K562 (cell line): ENCODE measurements at regions not wholly inside any gene's neighbourhood (a gene's known extent, or its start where the extent isn't known, plus 50 kb on each side); places are given as distances from the start of the nearest gene placed in this dataset.

Experiments
- ATAC-seq: fragments of 200-7000 bp; cut with Tn5 transposase; 3 replicates; pipeline ENCODE4 v1.9.1; 2020; ENCODE audit warnings: moderate library complexity
- BruUV-seq: library from RNA; stranded (reverse); fragments of 400-500 nt; replicated peaks from 2 replicates; lab custom pipeline; 2021; lab: Mats Ljungman, UMichigan
- CTCF ChIA-PET: fragments of 300-600 bp; formaldehyde crosslinking; extraction: SDS; loops from one replicate; lab custom pipeline; 2021; ENCODE audit warnings: low intra/inter-chr PET ratio; lab: Yijun Ruan, JAX
- POLR2A ChIA-PET: fragments of 300-600, 350-650 bp; sonication (Branson Sonifier 250); formaldehyde crosslinking; extraction: SDS; loops from one replicate; lab custom pipeline; 2021; ENCODE audit warnings: antibody characterized with exemption, inconsistent platforms; lab: Yijun Ruan, JAX
- DNase-seq, 4 experiments: peaks; one replicate each; pipeline versions ENCODE4 v3.0.0 to v3.0.0-alpha.2; 2011 to 2018; ENCODE audit warnings: low spot score in 3 of 4, mixed read lengths in 3 of 4; ENCODE audit errors: extremely low read depth in 1 of 4
- FAIRE-seq: peaks from 2 replicates; lab custom pipeline; 2011; peaks lifted over from hg19 to GRCh38; lab: Jason Lieb, UNC
- H2AFZ ChIP-seq: 2 replicates; pipeline ENCODE4 v1.6.0; 2011; ENCODE audit warnings: low read depth, low read length, control low read depth, inconsistent platforms
- H3K27ac ChIP-seq: fragments of 200-600 bp; 3 replicates; pipeline ENCODE4 v1.8.0; 2011; ENCODE audit warnings: low read depth, mild to moderate bottlenecking, control low read depth, inconsistent platforms, low read length, moderate library complexity, mixed read lengths; ENCODE audit errors: extremely low read depth
- H3K27me3 ChIP-seq, 2 experiments: fragments of 300-600 bp in 1 of 2; 2 replicates in 1 of 2; 3 replicates in 1 of 2; pipeline versions ENCODE4 v1.6.0 to v1.8.0; 2011; ENCODE audit warnings: inconsistent platforms in 2 of 2, low read length in 2 of 2, mild to moderate bottlenecking in 1 of 2, mixed read lengths in 1 of 2, moderate library complexity in 1 of 2; ENCODE audit not compliant: control insufficient read depth in 2 of 2, insufficient read depth in 2 of 2
- H3K36me3 ChIP-seq: fragments of 300-600 bp; 3 replicates; pipeline ENCODE4 v1.8.0; 2011; ENCODE audit warnings: mild to moderate bottlenecking, low read length, inconsistent platforms; ENCODE audit not compliant: control insufficient read depth, insufficient read depth
- H3K4me1 ChIP-seq, 2 experiments: fragments of 200-600 bp in 1 of 2; replicated peaks in 1 of 2; 2 replicates in 1 of 2; 3 replicates in 1 of 2; pipeline versions ENCODE4 v1.5.1 to v1.8.0; 2011; ENCODE audit warnings: inconsistent platforms in 2 of 2, low read length in 2 of 2, mild to moderate bottlenecking in 1 of 2, mixed read lengths in 1 of 2, moderate library complexity in 1 of 2; ENCODE audit not compliant: control insufficient read depth in 2 of 2, insufficient read depth in 2 of 2
- H3K4me2 ChIP-seq: 2 replicates; pipeline ENCODE4 v1.6.1; 2011; ENCODE audit warnings: low read length, control low read depth, inconsistent platforms, mixed read lengths; ENCODE audit not compliant: insufficient read depth
- H3K4me3 ChIP-seq: fragments of 200-600 bp; sonication (generic), shearing (Covaris generic); 2 replicates; pipeline ENCODE4 v1.5.1; 2016; ENCODE audit warnings: control low read depth, inconsistent platforms
- H3K79me2 ChIP-seq: fragments of 200-600 bp; 3 replicates; pipeline ENCODE4 v1.8.0; 2011; ENCODE audit warnings: low read length, inconsistent platforms; ENCODE audit not compliant: control insufficient read depth, insufficient read depth
- H3K9ac ChIP-seq, 2 experiments: 2 replicates each; pipeline versions ENCODE4 v1.6.0 to v1.6.1; 2011; ENCODE audit warnings: low read depth in 2 of 2, low read length in 2 of 2, control low read depth in 1 of 2, inconsistent platforms in 1 of 2, mild to moderate bottlenecking in 1 of 2, mixed read lengths in 1 of 2; ENCODE audit not compliant: insufficient read depth in 1 of 2
- H3K9me1 ChIP-seq: one replicate; pipeline ENCODE4 v1.6.0; 2011; ENCODE audit warnings: inconsistent platforms, mild to moderate bottlenecking, low read length, moderate library complexity; ENCODE audit not compliant: control insufficient read depth, insufficient read depth
- H3K9me3 ChIP-seq: replicated peaks from 2 replicates; pipeline ENCODE4 v1.5.1; 2011; ENCODE audit warnings: low read depth, low read length, inconsistent platforms; ENCODE audit not compliant: control insufficient read depth, insufficient read depth
- H4K20me1 ChIP-seq: replicated peaks from 2 replicates; pipeline ENCODE4 v1.6.1; 2011; ENCODE audit warnings: low read length, inconsistent platforms, mixed read lengths; ENCODE audit not compliant: control insufficient read depth, insufficient read depth
- CTBP1 ChIP-seq: fragments of 450-650 bp; IDR thresholded peaks from 2 replicates; pipeline ENCODE4 v1.6.1; 2016; ENCODE audit warnings: borderline replicate concordance
- GTF2A2 ChIP-seq: IDR thresholded peaks from 2 replicates; pipeline ENCODE4 v1.6.1; 2016; ENCODE audit warnings: mild to moderate bottlenecking, missing genetic modification characterization, missing compliant biosample characterization
- KLF13 ChIP-seq: fragments of 450-650 bp; IDR thresholded peaks from 2 replicates; pipeline ENCODE4 v1.6.1; 2016; ENCODE audit warnings: missing genetic modification characterization, low read depth, mild to moderate bottlenecking, missing compliant biosample characterization, moderate library complexity, borderline replicate concordance
- PHTF2 ChIP-seq: fragments of 250-450 bp; sonication (Bioruptor Pico); IDR thresholded peaks from 2 replicates; pipeline ENCODE4 v1.5.0; 2021; ENCODE audit warnings: mild to moderate bottlenecking
- RAD51 ChIP-seq: fragments of 450-650 bp; IDR thresholded peaks from 2 replicates; pipeline ENCODE4 v1.7.1; 2016; ENCODE audit warnings: low read depth, mild to moderate bottlenecking, borderline replicate concordance
- RBM17 ChIP-seq: fragments of 200-400 bp; formaldehyde crosslinking; IDR thresholded peaks from 2 replicates; pipeline ENCODE4 v1.6.1; 2017; ENCODE audit warnings: low read depth, mild to moderate bottlenecking, low read length, borderline replicate concordance
- SMARCB1 ChIP-seq: IDR thresholded peaks from 2 replicates; pipeline ENCODE4 v1.6.1; 2011; ENCODE audit warnings: improper control_type of control experiment, low read depth; ENCODE audit not compliant: insufficient read length
- ZFP36 ChIP-seq: fragments of 150-350 bp; IDR thresholded peaks from 2 replicates; pipeline ENCODE4 v1.6.1; 2018; ENCODE audit warnings: low read length, low read depth; ENCODE audit not compliant: partially characterized antibody
- ZNF830 ChIP-seq: fragments of 250-450 bp; sonication (Bioruptor Pico); IDR thresholded peaks from 2 replicates; pipeline ENCODE4 v1.5.0; 2021; ENCODE audit warnings: mild to moderate bottlenecking
- WGBS: fragments of 100-300 bp; shearing (Covaris generic); methylation state at CpG from one replicate; pipeline ENCODE4 v1.1.6; 2016; ENCODE audit warnings: low coverage, mixed read lengths; ENCODE audit not compliant: insufficient coverage; ENCODE audit errors: missing lambda C conversion rate; 5-methylcytosine and 5-hydroxymethylcytosine counted together
- in situ Hi-C: fragments of 300-500 bp; cut with MboI; formaldehyde crosslinking; loops from 4 replicates; pipeline ENCODE4 v1.15.0; 2018; ENCODE audit warnings: inconsistent platforms, mixed read lengths
- intact Hi-C: fragments of 100-400 bp; cut with micrococcal nuclease; formaldehyde crosslinking; loops from 2 replicates; pipeline ENCODE4 v1.14.2; 2022
- TF ChIP-seq, protein P1 (sequence below): fragments of 450-650 bp; IDR thresholded peaks from 2 replicates; pipeline ENCODE4 v1.6.1; 2016; ENCODE audit warnings: mild to moderate bottlenecking
- TF ChIP-seq, protein P2 (sequence below): fragments of 250-450 bp; sonication (Bioruptor Pico); IDR thresholded peaks from 2 replicates; pipeline ENCODE4 v1.5.0; 2021

DNA sequence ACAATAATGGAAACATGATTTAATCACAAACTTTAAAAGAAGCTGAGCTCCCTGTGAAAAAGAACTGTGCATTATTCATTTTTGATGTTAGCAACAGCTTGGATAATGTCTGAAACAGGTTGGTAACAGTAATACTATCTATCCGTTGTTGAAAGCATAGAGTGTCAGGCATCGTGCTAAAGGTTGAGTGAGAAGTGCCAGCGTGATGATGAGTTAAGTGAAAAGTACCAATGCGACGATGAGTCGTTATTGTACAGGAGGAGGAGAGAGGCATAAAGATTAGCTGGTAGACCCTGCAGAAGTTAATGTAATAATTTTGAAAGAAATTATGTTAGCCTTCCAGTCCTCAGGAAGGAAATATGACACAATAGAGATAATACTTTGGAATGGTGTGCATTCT, 593.6 kb downstream of the MAT2B start:
- TF ChIP-seq CTBP1, result no peak
- TF ChIP-seq RAD51, result no peak
- TF ChIP-seq, protein P1, sequence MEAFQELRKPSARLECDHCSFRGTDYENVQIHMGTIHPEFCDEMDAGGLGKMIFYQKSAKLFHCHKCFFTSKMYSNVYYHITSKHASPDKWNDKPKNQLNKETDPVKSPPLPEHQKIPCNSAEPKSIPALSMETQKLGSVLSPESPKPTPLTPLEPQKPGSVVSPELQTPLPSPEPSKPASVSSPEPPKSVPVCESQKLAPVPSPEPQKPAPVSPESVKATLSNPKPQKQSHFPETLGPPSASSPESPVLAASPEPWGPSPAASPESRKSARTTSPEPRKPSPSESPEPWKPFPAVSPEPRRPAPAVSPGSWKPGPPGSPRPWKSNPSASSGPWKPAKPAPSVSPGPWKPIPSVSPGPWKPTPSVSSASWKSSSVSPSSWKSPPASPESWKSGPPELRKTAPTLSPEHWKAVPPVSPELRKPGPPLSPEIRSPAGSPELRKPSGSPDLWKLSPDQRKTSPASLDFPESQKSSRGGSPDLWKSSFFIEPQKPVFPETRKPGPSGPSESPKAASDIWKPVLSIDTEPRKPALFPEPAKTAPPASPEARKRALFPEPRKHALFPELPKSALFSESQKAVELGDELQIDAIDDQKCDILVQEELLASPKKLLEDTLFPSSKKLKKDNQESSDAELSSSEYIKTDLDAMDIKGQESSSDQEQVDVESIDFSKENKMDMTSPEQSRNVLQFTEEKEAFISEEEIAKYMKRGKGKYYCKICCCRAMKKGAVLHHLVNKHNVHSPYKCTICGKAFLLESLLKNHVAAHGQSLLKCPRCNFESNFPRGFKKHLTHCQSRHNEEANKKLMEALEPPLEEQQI, result no peak
- TF ChIP-seq, protein P2, sequence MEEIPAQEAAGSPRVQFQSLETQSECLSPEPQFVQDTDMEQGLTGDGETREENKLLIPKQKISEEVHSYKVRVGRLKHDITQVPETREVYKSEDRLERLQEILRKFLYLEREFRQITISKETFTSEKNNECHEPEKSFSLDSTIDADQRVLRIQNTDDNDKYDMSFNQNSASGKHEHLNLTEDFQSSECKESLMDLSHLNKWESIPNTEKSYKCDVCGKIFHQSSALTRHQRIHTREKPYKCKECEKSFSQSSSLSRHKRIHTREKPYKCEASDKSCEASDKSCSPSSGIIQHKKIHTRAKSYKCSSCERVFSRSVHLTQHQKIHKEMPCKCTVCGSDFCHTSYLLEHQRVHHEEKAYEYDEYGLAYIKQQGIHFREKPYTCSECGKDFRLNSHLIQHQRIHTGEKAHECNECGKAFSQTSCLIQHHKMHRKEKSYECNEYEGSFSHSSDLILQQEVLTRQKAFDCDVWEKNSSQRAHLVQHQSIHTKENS, result no peak
- TF ChIP-seq ZNF830 (CRISPR knock-in tag), result no peak
- no peak for TF ChIP-seq GTF2A2 (tag)
- no peak for TF ChIP-seq PHTF2 (CRISPR knock-in tag)
- no peak for TF ChIP-seq SMARCB1
- no peak for TF ChIP-seq RBM17
- TF ChIP-seq KLF13 (tag), result no peak
- TF ChIP-seq ZFP36, result no peak
- Histone ChIP-seq H3K36me3 (no peaks in the 10 kb centered on the region), H2AFZ (no peak overlapping the region), H3K9me3 (no peaks in the 10 kb centered on the region), H3K9ac (no peak overlapping the region), H3K27ac (no peak overlapping the region), H3K79me2 (no peaks in the 10 kb centered on the region), H3K4me2 (no peak overlapping the region), H3K4me1 (no peaks in the 10 kb centered on the region), H3K4me3 (no peak overlapping the region), H3K27me3 (no peaks in the 10 kb centered on the region), H4K20me1 (no peaks in the 10 kb centered on the region), H3K9me1 (no peaks in the 10 kb centered on the region)
- WGBS, result 2% methylated on average over 6 of the region's 6 CpGs
- ATAC-seq (no peak), DNase-seq (no peak), FAIRE-seq (no peak)
- intact Hi-C loops (no loop called here), in situ Hi-C loops (no loop called here)
- no TSS peak for BruUV-seq
- CTCF ChIA-PET, result no interaction called here
- POLR2A ChIA-PET, result interaction anchor here (0.8 kb wide), 1 partner anchor 17 kb away, joined by 3 read pairs; no protein-coding TSS in a partner anchor
